HUDEP-2 (cell line): ENCODE measurements at regions not wholly inside any gene's neighbourhood (a gene's known extent, or its start where the extent isn't known, plus 50 kb on each side); places are given as distances from the start of the nearest gene placed in this dataset.
"Not testable (repeated sequence)": the region's sequence is repeated elsewhere in the genome, so short reads cannot be mapped to it uniquely, and the experiment has no call there.

Experiments
- DNase-seq, 76 experiments: peaks; one replicate each; lab custom pipeline; 2025; ENCODE audit not compliant: unreplicated experiment in 76 of 76; lab: John Stamatoyannopoulos, UW

GRCh38 chr1:203996126-203996525 lies 76.8 kb upstream of the SOX13 start:
- no peak for DNase-seq

- DNase-seq, result not testable (repeated sequence)
Observed at GRCh38 chr1:203998571-203998970, 74.3 kb upstream of the SOX13 start.

GRCh38 chr1:203999618-204000017 lies 73.3 kb upstream of the SOX13 start:
- no peak for DNase-seq

- DNase-seq, result no peak
Observed at GRCh38 chr1:204001166-204001901, 71.6 kb upstream of the SOX13 start.

GRCh38 chr1:204002614-204003013 lies 70.3 kb upstream of the SOX13 start:
- DNase-seq, result no peak

GRCh38 chr1:204003536-204003935 lies 69.4 kb upstream of the SOX13 start:
- no peak for DNase-seq

GRCh38 chr1:204011426-204011825 lies 61.5 kb upstream of the SOX13 start:
- no peak for DNase-seq

GRCh38 chr1:204013052-204013451 lies 59.9 kb upstream of the SOX13 start:
- DNase-seq, result no peak

GRCh38 chr1:204014336-204014735 lies 58.6 kb upstream of the SOX13 start:
- no peak for DNase-seq

GRCh38 chr1:204014961-204015360 lies 58.0 kb upstream of the SOX13 start:
- not testable (repeated sequence) for DNase-seq

- no peak for DNase-seq
Observed at GRCh38 chr1:204017032-204017431, 55.9 kb upstream of the SOX13 start.

GRCh38 chr1:204018460-204018859 lies 54.5 kb upstream of the SOX13 start:
- no peak for DNase-seq
